ENCODE measurements at regions not wholly inside any gene's neighbourhood (a gene's known extent, or its start where the extent isn't known, plus 50 kb on each side); places are given as distances from the start of the nearest gene placed in this dataset.

GRCh38 chr4:164377277-164377676 is 376.7 kb upstream of the SMIM31 start:
- TF ChIP-seq SUZ12 (IDR thresholded peaks at IDR 0.05; ENCODE audit: extremely low read depth, insufficient read depth, insufficient read length), result no peak
- TF ChIP-seq YY1 (IDR thresholded peaks at IDR 0.05; ENCODE audit: insufficient read depth, insufficient read length), result no peak
- no peak for TF ChIP-seq ZNF274 (IDR thresholded peaks at IDR 0.05; ENCODE audit: low read depth, low read length)

Measured in NT2/D1 (cell line).